Occipital lobe (tissue), 2 donors: ENCODE measurements at regions not wholly inside any gene's neighbourhood (a gene's known extent, or its start where the extent isn't known, plus 50 kb on each side); places are given as distances from the start of the nearest gene placed in this dataset. TPM values are rescaled to one million over a fixed set of nuclear protein-coding genes. Genes with fewer than 3 reads are reported as not detected.

Experiments
- DNase-seq: peaks from one replicate; lab custom pipeline; 2025; lab: John Stamatoyannopoulos, UW
- small RNA-seq: library from RNA; depleted of rRNA; stranded (forward); fragments of <200 nt; gene quantifications from one replicate; pipeline ENCODE3, GENCODE V24; 2014

- DNase-seq = no peak
Observed at GRCh38 chr1:110765640-110766335, 91.0 kb upstream of the KCNA3 start.

- DNase-seq = no peak
Observed at GRCh38 chr1:110763149-110763548, 88.4 kb upstream of the KCNA3 start.

DNA sequence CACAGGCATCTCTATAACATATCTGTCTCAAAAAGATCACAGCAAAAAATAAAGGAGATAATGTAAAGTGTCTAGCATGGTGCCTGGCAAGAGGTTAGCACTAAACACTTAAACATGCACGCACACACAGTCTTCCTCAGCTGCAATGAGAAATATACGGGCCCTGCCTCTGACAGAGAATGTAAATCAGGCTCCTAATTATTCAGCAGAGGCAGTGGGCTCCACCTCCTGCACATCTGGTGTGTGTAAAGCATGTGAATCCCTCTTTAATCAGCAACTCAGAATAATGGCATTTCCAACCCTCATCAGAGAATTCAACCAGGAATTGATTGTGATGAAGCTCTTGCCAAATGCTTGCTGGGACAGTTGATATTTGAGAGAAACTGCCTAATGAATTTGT is 85.6 kb upstream of the KCNA3 start:
- no peak for DNase-seq

- no peak for DNase-seq
Observed at GRCh38 chr1:110756506-110756905, 81.8 kb upstream of the KCNA3 start.

DNA sequence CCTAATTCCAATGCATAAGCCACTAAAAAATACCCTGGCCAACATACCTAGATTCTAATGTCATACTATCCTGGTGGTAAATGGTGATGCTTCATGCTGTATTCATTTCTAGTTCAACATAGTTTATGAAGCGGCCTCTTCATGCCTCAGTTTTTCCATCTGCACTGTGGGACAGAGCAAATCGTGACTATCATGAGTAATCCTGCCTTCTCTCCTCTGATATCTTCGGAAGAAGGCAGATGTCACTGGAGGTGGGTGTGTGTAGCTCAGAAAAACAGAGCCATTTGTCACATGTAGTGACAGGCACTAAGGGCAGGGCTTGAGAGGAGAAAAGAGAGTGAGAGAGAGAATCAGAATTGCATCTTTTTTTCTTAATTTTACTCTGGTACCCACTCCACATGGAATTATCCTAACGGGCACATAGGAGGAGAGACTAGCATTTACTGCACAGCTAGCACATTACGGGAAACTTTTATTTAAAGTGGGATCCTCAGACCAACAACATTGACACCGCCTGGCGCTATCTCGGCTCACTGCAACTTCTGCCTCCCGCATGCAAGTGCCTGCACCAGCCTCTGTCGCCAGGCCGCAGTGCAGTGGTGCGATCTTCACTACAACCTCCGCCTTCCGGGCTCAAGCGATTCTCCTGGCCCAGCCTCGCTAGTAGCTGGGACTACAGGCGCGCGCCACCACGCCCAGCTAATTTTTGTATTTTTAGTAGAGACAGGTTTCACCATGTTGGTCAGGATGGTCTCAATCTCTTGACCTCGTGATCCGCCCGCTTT is 78.4 kb upstream of the KCNA3 start:
- no peak for DNase-seq

DNA sequence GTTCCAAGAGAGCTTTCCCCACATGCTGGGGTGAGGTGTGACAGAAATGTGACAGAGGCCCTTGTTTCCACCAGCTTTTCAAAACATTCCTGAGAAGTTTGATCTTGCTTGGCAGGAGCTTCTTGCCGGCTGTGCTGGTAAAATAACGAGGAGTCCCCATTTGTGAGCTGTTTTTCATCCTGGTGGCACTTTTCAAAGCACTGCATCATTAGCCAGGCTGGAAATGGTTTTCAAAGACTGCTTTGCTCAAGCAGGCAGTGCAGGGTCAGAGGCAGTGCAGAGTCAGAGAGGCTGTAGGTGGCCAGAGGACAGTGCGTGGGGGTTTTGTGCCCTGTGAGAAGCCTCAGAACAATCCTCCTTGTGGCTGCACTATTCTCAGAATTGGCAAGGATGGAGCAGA is 75.8 kb upstream of the KCNA3 start:
- DNase-seq = no peak

- no peak for DNase-seq
Observed at GRCh38 chr1:110749960-110750359, 75.2 kb upstream of the KCNA3 start.

GRCh38 chr1:110746644-110747259 is 72.0 kb upstream of the KCNA3 start:
- DNase-seq = no peak

GRCh38 chr1:110743397-110743796 is 68.7 kb upstream of the KCNA3 start:
- DNase-seq = no peak

GRCh38 chr1:110736900-110737605 is 62.3 kb upstream of the KCNA3 start:
- no peak for DNase-seq

DNA sequence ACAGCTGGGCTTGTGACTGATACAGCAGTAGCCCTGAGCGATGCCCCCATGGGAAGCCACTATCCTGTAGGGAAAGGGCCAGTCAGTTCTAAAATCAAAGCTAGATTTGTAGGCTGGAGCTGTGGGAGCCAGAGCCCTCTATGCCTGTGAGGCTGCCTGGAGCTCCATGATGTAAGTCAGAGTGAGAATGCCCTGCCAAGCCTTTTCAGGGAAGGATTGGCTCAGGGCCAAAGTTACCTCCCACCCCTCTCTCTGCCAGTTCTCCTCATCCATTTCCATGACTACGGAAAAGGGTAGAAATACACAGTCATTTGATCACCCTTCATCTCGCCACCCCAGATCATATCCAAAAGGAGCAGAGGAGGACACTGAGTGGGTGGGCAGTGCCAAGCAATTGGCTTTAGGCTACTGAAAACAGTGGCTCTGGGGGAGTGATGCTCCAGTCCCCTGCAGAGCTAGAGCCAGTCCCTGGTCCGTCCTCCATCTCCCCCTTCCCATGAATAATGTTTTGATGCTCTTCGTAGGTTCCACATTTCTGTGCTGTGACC is 59.5 kb upstream of the KCNA3 start:
- DNase-seq = no peak

DNA sequence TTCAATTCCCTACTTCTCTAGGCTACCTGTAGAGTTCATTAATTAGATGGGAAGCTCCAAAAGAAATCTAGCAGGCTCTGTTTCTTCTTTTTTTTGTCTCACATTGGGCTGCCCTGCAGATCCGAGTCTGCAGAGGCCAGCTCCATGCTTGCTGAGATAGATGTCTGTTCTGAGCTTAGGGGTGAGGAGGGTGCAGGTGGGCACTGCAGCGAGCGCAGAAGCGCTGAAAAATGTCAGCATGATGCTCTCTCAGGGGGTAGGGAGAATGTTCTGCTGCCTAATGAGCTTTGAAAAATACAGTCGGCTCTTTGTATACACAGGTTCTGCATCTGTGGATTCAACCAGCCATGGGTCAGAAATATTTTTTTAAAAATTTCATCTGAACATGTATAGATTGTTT is 56.8 kb upstream of the KCNA3 start:
- no peak for DNase-seq

DNA sequence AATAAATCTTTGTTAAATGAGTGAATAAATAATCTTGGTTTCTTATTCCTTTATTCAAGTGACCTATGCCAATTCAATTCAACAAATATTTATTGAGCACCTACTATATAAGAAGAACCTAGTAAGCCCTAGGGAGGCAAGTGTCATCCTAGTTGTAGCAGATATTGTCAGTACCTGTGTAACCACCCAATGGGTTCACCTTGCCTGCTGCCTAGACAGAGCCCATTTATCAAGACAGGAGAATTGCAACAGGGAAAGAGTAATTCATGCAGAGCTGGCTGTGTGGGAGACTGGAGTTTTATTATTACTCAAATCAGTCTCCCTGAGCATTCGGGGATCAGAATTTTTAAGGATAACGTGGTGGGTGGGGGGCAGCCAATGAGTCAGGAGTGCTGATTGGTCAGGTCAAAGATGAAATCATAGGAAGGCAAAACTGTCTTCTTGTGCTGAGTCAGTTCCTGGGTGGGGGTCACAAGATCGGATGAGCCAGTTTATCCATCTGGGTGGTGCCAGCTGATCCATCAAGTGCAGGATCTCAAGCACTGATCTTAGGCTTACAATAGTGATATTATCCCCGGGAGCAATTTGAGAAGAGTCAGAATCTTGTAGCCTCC is 53.8 kb upstream of the KCNA3 start:
- DNase-seq = no peak

- no peak for DNase-seq
Observed at GRCh38 chr1:110727246-110727645, 52.5 kb upstream of the KCNA3 start.

DNA sequence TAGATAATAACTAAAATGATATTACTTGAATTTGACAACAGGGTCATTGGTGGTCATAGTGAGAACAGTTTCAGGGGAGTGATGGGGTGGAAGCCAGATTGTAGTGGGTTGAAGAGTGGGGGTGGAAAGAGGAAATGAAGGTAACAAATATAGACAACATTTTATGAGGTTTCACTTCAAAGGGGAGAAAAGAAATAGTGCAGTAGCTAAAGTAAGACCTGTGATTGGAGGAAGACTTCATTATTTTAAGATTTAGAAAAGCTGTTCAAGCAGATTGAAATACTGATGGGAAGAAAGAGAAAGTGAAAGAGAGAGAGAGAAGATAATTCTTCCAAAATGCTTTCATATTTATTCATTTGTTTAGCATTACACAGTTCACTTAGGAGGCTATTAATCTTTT is 52.0 kb upstream of the KCNA3 start:
- no peak for DNase-seq

Small RNA genes lying in the stretch of these regions (small RNA-seq; reads per million reads assigned to genes)
- not detected for gene RF00019
